H7 (cell line): ENCODE measurements at regions not wholly inside any gene's neighbourhood (a gene's known extent, or its start where the extent isn't known, plus 50 kb on each side); places are given as distances from the start of the nearest gene placed in this dataset.
"Not testable (repeated sequence)": the region's sequence is repeated elsewhere in the genome, so short reads cannot be mapped to it uniquely, and the experiment has no call there.

ENCODE experiments used
- DNase-seq: peaks from one replicate; pipeline ENCODE4 v3.0.0; 2012
- H3K27me3 ChIP-seq: 2 replicates; pipeline ENCODE4 v1.6.0; 2011; ENCODE audit warnings: mild to moderate bottlenecking, low read length; ENCODE audit not compliant: control insufficient read depth, insufficient read depth
- H3K36me3 ChIP-seq: replicated peaks from 2 replicates; pipeline ENCODE4 v1.5.1; 2011; ENCODE audit warnings: low read length; ENCODE audit not compliant: control insufficient read depth, insufficient read depth
- H3K4me3 ChIP-seq: 2 replicates; pipeline ENCODE4 v1.5.1; 2011; ENCODE audit warnings: low read depth, mild to moderate bottlenecking, control low read depth, low read length, moderate library complexity; ENCODE audit not compliant: insufficient read depth

DNA sequence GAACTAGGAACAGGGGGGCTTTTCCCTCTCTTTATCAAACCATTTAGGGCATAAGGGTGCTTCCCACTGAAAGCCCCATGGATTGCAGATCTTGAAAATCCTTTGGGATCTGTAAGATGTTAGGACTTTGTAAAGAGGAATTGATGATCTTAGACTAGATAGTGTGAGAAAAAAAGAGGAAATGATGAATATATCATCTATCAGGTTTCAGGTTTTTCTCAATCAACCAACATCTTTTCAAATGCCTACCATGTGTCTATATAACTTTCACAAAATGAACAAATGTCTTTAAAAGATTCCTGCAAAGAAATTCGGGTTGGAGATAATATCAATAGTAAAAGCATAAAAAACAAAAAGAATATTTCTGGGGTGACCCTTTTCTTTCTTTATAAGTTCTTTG lies 50.1 kb downstream of the KCNC4 start:
- Histone ChIP-seq H3K4me3 (no peak overlapping the region), H3K36me3 (no peaks in the 10 kb centered on the region), H3K27me3 (peaks cover 4% of the 10 kb centered on the region; the same call in 1 of the 2 replicates)
- DNase-seq = no peak

DNA sequence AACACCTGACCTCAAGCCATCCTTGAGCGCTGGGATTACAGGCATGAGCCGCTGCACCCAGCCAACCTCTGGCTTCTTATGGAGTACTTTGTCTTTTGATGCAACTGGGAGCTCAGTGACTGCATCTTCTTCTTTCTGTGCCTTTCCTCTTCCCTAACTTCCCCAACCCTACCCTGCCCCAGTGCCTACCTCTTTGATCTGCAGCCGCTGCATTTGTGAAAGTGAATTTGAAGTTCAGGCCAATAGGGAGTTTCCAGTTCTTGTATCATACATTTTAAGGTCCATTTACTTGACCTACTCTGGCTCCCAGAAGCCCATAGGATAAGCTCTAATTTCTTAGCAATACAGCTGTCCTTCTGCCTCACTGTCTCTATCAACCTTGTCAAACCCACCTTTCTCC lies 52.2 kb downstream of the KCNC4 start:
- no peak overlapping the region for H3K4me3 ChIP-seq
- H3K36me3 ChIP-seq = no peaks in the 10 kb centered on the region
- DNase-seq = no peak
- H3K27me3 ChIP-seq = peaks cover 4% of the 10 kb centered on the region; the same call in 1 of the 2 replicates

DNA sequence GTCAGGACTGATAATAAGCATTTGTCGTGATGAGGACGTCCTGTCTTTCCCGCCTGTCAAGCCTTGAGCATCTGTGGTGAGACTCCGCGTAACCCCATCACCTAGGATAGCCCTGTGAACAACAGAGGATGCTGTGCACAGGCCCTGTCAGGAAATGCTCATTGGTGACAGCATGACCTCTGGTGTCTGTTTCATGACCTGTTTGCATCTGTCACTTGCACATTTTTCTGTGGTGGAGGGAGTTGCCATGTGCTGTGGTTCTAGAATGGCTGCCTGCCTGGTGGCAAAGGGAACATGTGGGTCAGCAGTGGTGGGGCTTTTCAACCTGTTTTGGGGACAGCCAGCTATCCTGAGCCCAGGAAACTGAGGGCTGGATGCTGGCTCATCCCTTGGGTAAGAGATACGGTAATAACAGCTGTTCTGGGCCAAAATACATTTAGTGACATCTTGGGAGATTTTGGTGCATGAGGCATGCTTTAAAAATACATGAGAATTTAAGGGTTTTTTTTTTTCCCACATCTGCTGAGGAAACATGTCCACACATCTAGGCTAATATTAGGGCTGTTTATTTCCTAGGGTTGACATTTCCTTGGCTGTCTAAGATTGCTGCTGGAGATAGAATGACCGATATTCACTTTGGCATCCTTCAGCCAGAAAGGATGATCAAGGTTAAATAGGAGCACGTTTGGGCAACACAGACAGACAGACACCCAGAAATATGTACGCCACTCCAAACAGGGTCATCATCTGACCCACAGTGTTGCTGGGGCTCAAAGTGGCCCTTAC lies 52.9 kb downstream of the KCNC4 start:
- DNase-seq = no peak
- H3K4me3 ChIP-seq = no peak overlapping the region
- H3K36me3 ChIP-seq = no peaks in the 10 kb centered on the region
- H3K27me3 ChIP-seq = peaks cover 4% of the 10 kb centered on the region; the same call in 1 of the 2 replicates

DNA sequence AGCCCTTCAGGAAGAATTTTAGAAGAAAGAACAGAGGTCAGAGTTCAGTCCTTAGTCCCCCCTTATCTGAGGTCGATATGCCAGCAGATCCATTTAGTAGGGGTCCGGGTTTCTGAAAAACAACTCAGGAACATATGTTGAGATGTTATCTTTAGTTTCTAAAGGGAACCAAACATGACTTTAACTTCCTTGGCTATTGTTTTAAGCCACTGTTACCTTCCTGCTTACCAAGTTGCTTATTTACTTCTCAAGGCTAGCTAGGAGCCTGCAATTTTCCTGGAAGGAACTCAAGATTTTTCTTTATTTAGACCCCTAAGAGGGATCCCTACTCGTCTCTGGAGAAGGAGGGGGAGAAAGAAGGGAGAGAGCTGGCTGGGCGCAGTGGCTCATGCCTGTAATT lies 54.3 kb downstream of the KCNC4 start:
- DNase-seq = no peak
- H3K36me3 ChIP-seq = no peaks in the 10 kb centered on the region
- H3K4me3 ChIP-seq = no peak overlapping the region
- H3K27me3 ChIP-seq = peaks cover 3% of the 10 kb centered on the region; the same call in 1 of the 2 replicates

DNA sequence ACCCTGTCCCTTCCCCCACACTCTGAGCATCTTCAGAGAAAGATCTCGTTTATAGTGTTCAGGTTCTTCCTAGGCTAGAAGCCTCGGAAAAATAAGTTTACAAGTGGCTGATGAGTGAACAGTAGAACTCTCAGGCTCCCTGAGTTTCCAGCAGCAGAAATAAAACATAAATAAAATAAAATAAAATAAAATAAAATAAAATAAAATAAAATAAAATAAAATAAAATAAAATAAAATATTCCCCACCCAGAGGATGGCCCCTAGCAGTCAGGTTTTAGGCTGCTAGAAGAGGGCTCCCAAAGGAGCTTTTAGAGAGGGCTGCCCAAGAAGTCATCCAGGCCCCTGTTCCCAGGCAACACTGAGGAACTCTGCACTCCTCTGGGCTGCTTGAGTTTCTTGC lies 55.1 kb downstream of the KCNC4 start:
- Histone ChIP-seq H3K4me3 (no peak overlapping the region), H3K27me3 (peaks cover 3% of the 10 kb centered on the region; the same call in 1 of the 2 replicates), H3K36me3 (no peaks in the 10 kb centered on the region)
- no peak for DNase-seq

DNA sequence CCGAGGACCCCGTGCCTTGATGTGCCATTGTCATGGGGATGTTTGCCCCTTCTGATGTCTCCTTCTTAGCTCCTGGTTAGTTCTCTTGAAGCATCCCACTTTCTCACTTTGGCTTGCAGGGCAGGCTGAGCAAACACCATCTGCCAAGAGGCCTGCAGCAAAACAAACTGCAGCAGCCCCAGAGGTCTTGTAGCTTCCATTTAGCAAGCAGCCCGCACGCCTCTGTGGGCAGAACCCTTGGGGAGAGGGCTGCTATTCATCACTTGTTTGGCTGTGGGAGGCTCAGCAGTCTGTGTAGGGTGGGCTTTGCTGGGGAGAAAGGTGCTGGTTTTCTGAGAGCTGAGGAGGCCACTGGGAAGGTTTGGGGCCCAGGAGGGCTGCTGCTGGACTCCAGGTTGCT lies 56.7 kb downstream of the KCNC4 start:
- H3K27me3 ChIP-seq = peaks cover 1% of the 10 kb centered on the region; the same call in 1 of the 2 replicates
- H3K36me3 ChIP-seq = no peaks in the 10 kb centered on the region
- no peak overlapping the region for H3K4me3 ChIP-seq
- no peak for DNase-seq

DNA sequence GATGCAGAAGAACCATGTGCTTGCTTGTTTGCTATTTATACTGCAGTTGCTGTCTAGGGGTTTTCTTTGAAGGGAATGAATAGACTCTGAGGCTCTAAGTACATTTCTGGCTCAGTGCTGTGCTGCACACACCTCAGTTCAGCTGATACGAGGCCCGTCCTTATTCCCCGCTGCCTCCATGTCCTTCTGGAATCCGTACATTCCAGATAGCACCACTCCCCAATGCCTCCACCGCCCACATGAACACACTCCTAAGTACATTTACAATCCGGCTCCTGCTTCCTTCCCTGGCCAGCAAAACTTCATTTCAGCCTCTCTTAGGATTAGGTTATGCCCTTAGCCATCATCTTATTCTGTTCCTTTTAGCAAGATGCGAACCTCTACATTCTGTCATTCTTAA lies 57.1 kb downstream of the KCNC4 start:
- H3K36me3 ChIP-seq = no peaks in the 10 kb centered on the region
- DNase-seq = no peak
- H3K4me3 ChIP-seq = no peak overlapping the region
- peaks cover under 1% of the 10 kb centered on the region; the same call in 1 of the 2 replicates for H3K27me3 ChIP-seq

DNA sequence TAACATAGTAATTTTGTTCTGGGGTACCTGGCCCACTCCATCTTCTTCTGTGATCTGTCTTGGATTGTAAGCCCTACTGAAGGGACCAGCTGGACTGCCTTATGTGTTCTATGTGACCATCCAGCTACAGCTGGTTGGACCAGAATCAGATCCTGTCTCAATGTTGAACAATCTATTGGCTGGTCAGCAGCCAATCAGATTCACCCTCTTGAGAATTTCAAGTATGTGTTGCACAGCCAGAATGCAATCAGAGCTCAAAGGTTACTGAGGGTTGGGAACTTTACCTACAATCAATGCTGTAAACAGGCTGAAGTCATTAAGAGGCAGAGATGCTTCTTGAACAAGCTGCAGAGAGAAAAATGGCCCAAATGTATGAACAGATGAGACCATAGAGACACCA lies 61.9 kb downstream of the KCNC4 start:
- no peaks in the 10 kb centered on the region for H3K36me3 ChIP-seq
- peaks cover 1% of the 10 kb centered on the region; the same call in 1 of the 2 replicates for H3K27me3 ChIP-seq
- H3K4me3 ChIP-seq = no peak overlapping the region
- peak; percentile 34 for DNase-seq

DNA sequence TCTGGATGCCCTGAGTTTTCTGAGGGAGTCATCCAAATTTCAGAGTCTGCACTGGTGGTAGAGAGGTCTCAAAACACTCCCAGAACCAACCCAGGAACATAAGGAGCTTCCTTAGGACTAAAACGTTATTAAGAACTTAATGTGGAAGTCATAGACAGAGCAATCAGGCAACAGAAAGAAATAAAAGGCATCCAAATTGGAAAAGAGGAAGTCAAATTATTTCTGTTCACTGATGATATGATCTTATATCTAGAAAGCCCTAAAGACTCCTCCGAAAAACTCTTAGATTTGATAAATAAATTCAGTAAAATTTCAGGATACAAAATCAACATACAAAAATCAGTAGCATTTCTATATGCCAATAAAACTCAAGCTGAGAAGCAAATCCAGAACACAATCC lies 63.7 kb downstream of the KCNC4 start:
- not testable (repeated sequence) for H3K4me3 ChIP-seq, H3K27me3 ChIP-seq, H3K36me3 ChIP-seq, DNase-seq

DNA sequence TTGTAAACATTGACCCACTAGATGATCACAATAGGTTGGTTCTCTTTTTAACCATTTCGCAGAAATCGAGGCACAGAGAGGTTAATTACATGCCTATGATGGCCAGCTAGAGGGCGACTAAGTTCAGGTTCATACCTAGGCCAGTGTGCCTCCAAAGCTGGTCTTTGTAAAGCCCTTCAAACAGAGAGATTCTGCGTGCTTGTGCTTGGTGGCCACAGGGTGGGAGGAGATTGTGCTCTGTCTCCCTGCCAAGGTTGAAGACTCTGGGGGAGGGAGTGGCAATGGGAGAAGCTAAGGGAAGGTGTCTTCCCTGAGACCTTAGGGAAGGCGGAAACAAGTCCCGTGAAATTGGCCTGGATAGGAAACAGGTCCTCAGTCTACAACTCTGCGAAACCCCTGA lies 59.1 kb upstream of the RBM15 start:
- DNase-seq = no peak
- no peaks in the 10 kb centered on the region for H3K36me3 ChIP-seq
- no peaks in the 10 kb centered on the region for H3K27me3 ChIP-seq
- H3K4me3 ChIP-seq = no peak overlapping the region

DNA sequence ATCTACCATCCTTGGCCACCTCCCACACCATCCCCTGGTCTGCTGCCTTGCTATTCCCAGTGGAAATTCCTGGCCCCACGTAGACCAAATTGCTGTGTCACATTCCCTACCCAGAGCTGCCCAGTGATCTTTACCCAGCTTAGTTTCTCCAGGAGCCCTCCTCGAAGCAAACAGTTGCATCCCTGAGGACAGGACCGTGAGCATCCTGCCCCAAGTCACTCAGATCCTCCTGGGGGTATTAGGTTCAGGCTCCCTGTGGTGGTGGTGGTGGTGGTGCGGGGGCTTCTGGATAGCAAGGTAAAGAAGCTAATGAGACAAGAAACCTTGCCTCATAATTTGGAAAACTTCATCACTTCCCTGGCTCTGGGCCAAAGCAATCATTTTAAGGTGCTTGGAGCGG lies 58.4 kb upstream of the RBM15 start:
- Histone ChIP-seq H3K36me3 (no peaks in the 10 kb centered on the region), H3K27me3 (no peaks in the 10 kb centered on the region), H3K4me3 (no peak overlapping the region)
- DNase-seq = no peak

DNA sequence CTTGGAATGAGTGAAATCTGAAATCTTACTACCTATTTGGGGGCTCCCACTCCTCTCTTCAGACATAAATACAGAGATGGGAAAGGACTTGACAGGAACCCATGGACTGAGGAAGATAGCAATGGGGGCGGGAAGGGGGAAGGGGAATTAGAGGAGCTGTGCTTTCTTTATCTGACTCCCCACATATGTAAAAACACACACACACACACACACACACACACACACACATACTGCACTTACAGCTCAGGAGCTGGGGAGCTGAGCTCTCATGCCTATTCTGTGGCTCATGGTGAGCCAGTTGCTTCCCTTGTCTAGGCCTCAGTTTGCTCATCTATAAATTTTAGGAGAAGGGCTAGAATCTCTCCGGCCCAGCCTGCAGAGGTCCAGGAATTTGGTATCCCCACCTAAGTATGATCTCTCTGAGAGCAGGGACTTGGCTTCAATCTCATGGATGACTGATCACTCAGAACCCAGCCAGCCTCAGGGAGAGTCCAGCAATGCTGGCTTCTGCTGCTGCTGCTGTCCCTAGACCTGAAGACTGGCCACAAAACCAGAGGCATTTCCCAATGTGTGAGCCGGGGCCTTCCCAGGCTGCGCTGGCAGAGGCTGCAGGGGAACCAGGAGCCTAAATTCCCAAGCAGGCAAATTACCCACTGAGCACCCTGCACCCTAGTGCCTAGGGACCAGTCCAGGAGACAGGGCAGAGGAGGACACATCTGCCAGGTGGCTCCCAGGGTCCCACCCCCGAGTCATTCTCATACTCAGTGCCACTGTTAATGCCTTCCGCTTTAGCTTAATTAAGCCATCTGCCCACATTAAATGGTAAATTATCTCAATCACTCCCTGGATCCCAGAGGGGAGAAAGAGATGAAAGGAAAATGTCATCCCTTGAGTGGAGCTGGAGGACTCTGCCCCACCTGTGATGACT lies 57.5 kb upstream of the RBM15 start:
- H3K4me3 ChIP-seq = no peak overlapping the region
- no peak for DNase-seq
- H3K27me3 ChIP-seq = no peaks in the 10 kb centered on the region
- H3K36me3 ChIP-seq = no peaks in the 10 kb centered on the region

DNA sequence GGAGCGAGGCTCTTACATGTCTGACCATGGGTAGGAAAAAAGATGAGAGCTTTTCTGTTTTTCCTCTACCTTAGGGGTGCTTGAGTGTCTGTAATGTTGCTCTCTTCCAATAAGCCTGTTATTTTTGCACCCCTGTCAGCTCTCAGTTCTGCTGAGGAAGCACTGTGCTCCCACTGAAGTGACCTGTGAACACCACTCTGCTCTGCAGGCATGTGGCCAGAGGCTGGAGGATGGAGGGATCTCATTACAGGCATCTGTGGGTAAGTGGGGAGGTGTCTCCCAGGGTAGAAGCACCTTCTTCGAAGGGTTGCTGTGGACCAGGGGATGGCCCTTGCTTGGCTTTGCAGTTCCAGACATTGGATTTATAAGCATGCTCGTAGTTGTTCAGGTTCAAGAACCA lies 56.8 kb upstream of the RBM15 start:
- no peak overlapping the region for H3K4me3 ChIP-seq
- no peaks in the 10 kb centered on the region for H3K27me3 ChIP-seq
- no peaks in the 10 kb centered on the region for H3K36me3 ChIP-seq
- DNase-seq = no peak

DNA sequence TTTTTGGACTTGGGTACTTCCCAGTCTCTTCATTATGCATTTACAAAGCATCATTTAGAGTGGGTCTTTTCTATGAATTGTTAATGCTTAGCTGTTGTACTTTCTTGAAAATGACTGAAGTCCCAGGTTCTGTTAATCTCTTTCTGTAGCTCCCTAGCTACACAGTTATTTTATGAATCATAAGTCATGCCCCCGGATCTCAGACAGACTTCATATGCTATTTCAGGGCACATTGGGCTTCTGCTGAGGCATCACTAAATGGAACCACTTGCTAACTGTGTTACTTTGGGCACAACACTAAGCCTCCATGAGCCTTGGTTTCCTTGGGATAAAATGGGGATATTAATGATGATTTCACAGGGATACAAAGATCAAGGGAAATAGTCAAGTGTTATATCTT lies 55.5 kb upstream of the RBM15 start:
- no peak for DNase-seq

DNA sequence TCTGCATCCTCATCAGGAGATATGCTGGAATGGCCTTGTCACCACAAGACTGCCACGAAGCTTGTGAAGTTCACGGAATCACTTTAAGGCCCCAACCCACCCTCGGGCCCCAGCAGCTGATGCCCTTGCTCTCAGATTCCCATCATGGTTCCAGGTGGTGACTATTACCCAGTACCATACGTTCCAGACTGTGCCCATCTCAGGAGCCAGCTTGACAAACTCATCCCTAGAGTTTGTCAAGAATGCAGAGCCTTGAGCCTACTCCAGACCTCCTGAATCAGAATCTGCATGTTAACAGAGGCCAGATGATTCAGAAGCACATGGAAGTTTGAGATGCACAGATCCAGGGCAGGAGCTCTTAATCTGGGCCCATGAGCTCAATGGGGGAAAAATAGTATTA lies 53.9 kb upstream of the RBM15 start:
- DNase-seq = no peak
- Histone ChIP-seq H3K4me3 (no peak overlapping the region), H3K36me3 (no peaks in the 10 kb centered on the region), H3K27me3 (no peaks in the 10 kb centered on the region)

More for the DNA sequence above, 55.5 kb upstream of the RBM15 start:
- Histone ChIP-seq H3K4me3 (no peak overlapping the region), H3K27me3 (no peaks in the 10 kb centered on the region), H3K36me3 (no peaks in the 10 kb centered on the region)
